HTR-8/SVneo (cell line): ENCODE measurements at regions not wholly inside any gene's neighbourhood (a gene's known extent, or its start where the extent isn't known, plus 50 kb on each side); places are given as distances from the start of the nearest gene placed in this dataset.
"Not testable (repeated sequence)": the region's sequence is repeated elsewhere in the genome, so short reads cannot be mapped to it uniquely, and the experiment has no call there.

ENCODE experiments used
- DNase-seq: peaks from one replicate; pipeline ENCODE4 v3.0.0; 2011; ENCODE audit warnings: low spot score, mixed read lengths; ENCODE audit not compliant: insufficient read length
- FAIRE-seq: peaks from 2 replicates; lab custom pipeline; 2011; peaks lifted over from hg19 to GRCh38; lab: Jason Lieb, UNC

GRCh38 chr5:164224236-164224635 lies 718.8 kb downstream of the MAT2B start:
- DNase-seq, result no peak

GRCh38 chr5:164224772-164225171 lies 719.4 kb downstream of the MAT2B start:
- FAIRE-seq, result no peak
- DNase-seq, result no peak

More at GRCh38 chr5:164224236-164224635, 718.8 kb downstream of the MAT2B start:
- FAIRE-seq, result no peak

- FAIRE-seq (no peak), DNase-seq (no peak)
Observed at GRCh38 chr5:164230341-164230740, 724.9 kb downstream of the MAT2B start.

- FAIRE-seq (no peak), DNase-seq (no peak)
Observed at GRCh38 chr5:164233791-164234190, 728.4 kb downstream of the MAT2B start.

- FAIRE-seq, result no peak
- no peak for DNase-seq
Observed at GRCh38 chr5:164234321-164234720, 728.9 kb downstream of the MAT2B start.

GRCh38 chr5:164235300-164235891 lies 730.0 kb downstream of the MAT2B start:
- DNase-seq, result peak; percentile 17
- no peak for FAIRE-seq

- DNase-seq, result no peak
- no peak for FAIRE-seq
Observed at GRCh38 chr5:164237486-164237885, 732.1 kb downstream of the MAT2B start.

- DNase-seq, FAIRE-seq: not testable (repeated sequence)
Observed at GRCh38 chr5:164251781-164252180, 746.4 kb downstream of the MAT2B start.

- FAIRE-seq (no peak), DNase-seq (no peak)
Observed at GRCh38 chr5:164253764-164254163, 748.3 kb downstream of the MAT2B start.

- DNase-seq (no peak), FAIRE-seq (no peak)
Observed at GRCh38 chr5:164255598-164256213, 750.3 kb downstream of the MAT2B start.

- DNase-seq (no peak), FAIRE-seq (no peak)
Observed at GRCh38 chr5:164256351-164256750, 750.9 kb downstream of the MAT2B start.

- FAIRE-seq, result no peak
- DNase-seq, result no peak
Observed at GRCh38 chr5:164256954-164257353, 751.5 kb downstream of the MAT2B start.

GRCh38 chr5:164265566-164265965 lies 760.1 kb downstream of the MAT2B start:
- FAIRE-seq, result no peak
- no peak for DNase-seq

- FAIRE-seq (no peak), DNase-seq (no peak)
Observed at GRCh38 chr5:164266571-164266970, 761.2 kb downstream of the MAT2B start.

GRCh38 chr5:164277720-164278119 lies 772.3 kb downstream of the MAT2B start:
- FAIRE-seq, result no peak
- peak; percentile 8 for DNase-seq

- no peak for DNase-seq
- FAIRE-seq, result no peak
Observed at GRCh38 chr5:164289526-164289925, 784.1 kb downstream of the MAT2B start.

- DNase-seq (no peak), FAIRE-seq (peak; percentile 51)
Observed at GRCh38 chr5:164296603-164297080, 791.2 kb downstream of the MAT2B start.

GRCh38 chr5:164298165-164298564 lies 792.7 kb downstream of the MAT2B start:
- DNase-seq, result no peak
- no peak for FAIRE-seq

- FAIRE-seq (no peak), DNase-seq (no peak)
Observed at GRCh38 chr5:164300295-164300694, 794.9 kb downstream of the MAT2B start.

GRCh38 chr5:164301136-164301535 lies 795.7 kb downstream of the MAT2B start:
- FAIRE-seq (no peak), DNase-seq (no peak)

- no peak for DNase-seq
- no peak for FAIRE-seq
Observed at GRCh38 chr5:164301708-164302107, 796.3 kb downstream of the MAT2B start.
